H9 (cell line): ENCODE measurements at regions not wholly inside any gene's neighbourhood (a gene's known extent, or its start where the extent isn't known, plus 50 kb on each side); places are given as distances from the start of the nearest gene placed in this dataset.

Source experiments
- DNase-seq: peaks from one replicate; pipeline ENCODE4 v3.0.0-alpha.2; 2017
- H2AFZ ChIP-seq: one replicate; pipeline ENCODE4 v1.6.1; 2013; ENCODE audit warnings: mild to moderate bottlenecking, low read length, control low read depth, moderate library complexity
- H2AK5ac ChIP-seq: 2 replicates; pipeline ENCODE4 v1.6.1; 2013; ENCODE audit warnings: low read length, control low read depth, mixed read lengths; ENCODE audit not compliant: insufficient read length
- H2BK120ac ChIP-seq: one replicate; pipeline ENCODE4 v1.6.1; 2013; ENCODE audit warnings: low read depth, mild to moderate bottlenecking, low read length, control low read depth, inconsistent platforms; ENCODE audit not compliant: poor library complexity, severe bottlenecking
- H2BK12ac ChIP-seq: 2 replicates; pipeline ENCODE4 v1.6.1; 2013; ENCODE audit warnings: low read length, control low read depth, mixed read lengths, low read depth; ENCODE audit not compliant: insufficient read length
- H2BK15ac ChIP-seq: 2 replicates; pipeline ENCODE4 v1.6.1; 2013; ENCODE audit warnings: low read depth, low read length, control low read depth
- H2BK20ac ChIP-seq: one replicate; pipeline ENCODE4 v1.6.1; 2013; ENCODE audit warnings: low read depth, mild to moderate bottlenecking, low read length, control low read depth, inconsistent platforms; ENCODE audit not compliant: poor library complexity, severe bottlenecking
- H2BK5ac ChIP-seq: 2 replicates; pipeline ENCODE4 v1.6.1; 2013; ENCODE audit warnings: low read length, control low read depth, mixed read lengths; ENCODE audit not compliant: insufficient read length
- H3K14ac ChIP-seq: 2 replicates; pipeline ENCODE4 v1.6.1; 2013; ENCODE audit warnings: low read length, control low read depth; ENCODE audit not compliant: insufficient read depth
- H3K18ac ChIP-seq: 2 replicates; pipeline ENCODE4 v1.6.1; 2013; ENCODE audit warnings: low read depth, mild to moderate bottlenecking, mixed read lengths, low read length, control low read depth; ENCODE audit not compliant: insufficient read length
- H3K23ac ChIP-seq: 2 replicates; pipeline ENCODE4 v1.6.1; 2013; ENCODE audit warnings: low read length, control low read depth, mixed read lengths, low read depth; ENCODE audit not compliant: insufficient read length
- H3K23me2 ChIP-seq: 2 replicates; pipeline ENCODE4 v1.6.1; 2013; ENCODE audit warnings: low read depth, mild to moderate bottlenecking, mixed read lengths, low read length, control low read depth; ENCODE audit not compliant: insufficient read length, poor library complexity, severe bottlenecking
- H3K27ac ChIP-seq: 2 replicates; pipeline ENCODE4 v1.5.1; 2013; ENCODE audit warnings: low read length, control low read depth, mixed read lengths, low read depth; ENCODE audit not compliant: insufficient read length
- H3K27me3 ChIP-seq: 2 replicates; pipeline ENCODE4 v1.6.1; 2013; ENCODE audit warnings: low read length, control low read depth, inconsistent platforms; ENCODE audit not compliant: insufficient read depth
- H3K4ac ChIP-seq: 2 replicates; pipeline ENCODE4 v1.6.1; 2013; ENCODE audit warnings: low read depth, mild to moderate bottlenecking, control low read depth, inconsistent platforms, low read length, moderate library complexity
- H3K4me1 ChIP-seq: 2 replicates; pipeline ENCODE4 v1.6.1; 2013; ENCODE audit warnings: low read length, control low read depth, inconsistent platforms; ENCODE audit not compliant: insufficient read depth
- H3K4me2 ChIP-seq: 2 replicates; pipeline ENCODE4 v1.6.1; 2013; ENCODE audit warnings: low read length, control low read depth, mixed read lengths; ENCODE audit not compliant: insufficient read length, insufficient read depth
- H3K56ac ChIP-seq: 2 replicates; pipeline ENCODE4 v1.6.1; 2013; ENCODE audit warnings: low read depth, mild to moderate bottlenecking, mixed read lengths, low read length, control low read depth; ENCODE audit not compliant: insufficient read length
- H3K79me1 ChIP-seq: 2 replicates; pipeline ENCODE4 v1.6.1; 2013; ENCODE audit warnings: low read depth, mild to moderate bottlenecking, moderate library complexity, low read length, control low read depth, inconsistent platforms; ENCODE audit not compliant: insufficient read depth, poor library complexity, severe bottlenecking
- H3K79me2 ChIP-seq: 2 replicates; pipeline ENCODE4 v1.6.1; 2013; ENCODE audit warnings: low read length, control low read depth, inconsistent platforms; ENCODE audit not compliant: insufficient read depth
- H3K9ac ChIP-seq: 2 replicates; pipeline ENCODE4 v1.6.1; 2013; ENCODE audit warnings: low read length, control low read depth, mixed read lengths; ENCODE audit not compliant: insufficient read length; ENCODE audit errors: extremely low read depth
- H3K9me3 ChIP-seq: one replicate; pipeline ENCODE4 v1.6.1; 2013; ENCODE audit warnings: low read depth, low read length, inconsistent platforms; ENCODE audit not compliant: control insufficient read depth
- H3T11ph ChIP-seq: one replicate; pipeline ENCODE4 v1.6.1; 2013; ENCODE audit warnings: mild to moderate bottlenecking, low read length, control low read depth, inconsistent platforms
- H4K20me1 ChIP-seq: one replicate; pipeline ENCODE4 v1.6.1; 2013; ENCODE audit not compliant: control insufficient read depth, insufficient read length, insufficient read depth
- H4K5ac ChIP-seq: 2 replicates; pipeline ENCODE4 v1.6.1; 2013; ENCODE audit warnings: low read depth, mild to moderate bottlenecking, mixed read lengths, low read length, control low read depth; ENCODE audit not compliant: insufficient read length
- H4K8ac ChIP-seq: replicated peaks from 2 replicates; pipeline ENCODE4 v1.6.1; 2013; ENCODE audit warnings: low read length, control low read depth, mixed read lengths, low read depth; ENCODE audit not compliant: insufficient read length
- H4K91ac ChIP-seq: 2 replicates; pipeline ENCODE4 v1.6.1; 2013; ENCODE audit warnings: low read depth, mild to moderate bottlenecking, moderate library complexity, mixed read lengths, low read length, control low read depth; ENCODE audit not compliant: insufficient read length
- H3K27ac Mint-ChIP-seq, 3 experiments: 2 replicates in 2 of 3; 3 replicates in 1 of 3; pipeline ENCODE4 v1.8.0; 2020 to 2021; ENCODE audit warnings: mixed read lengths in 3 of 3, mild to moderate bottlenecking in 1 of 3, moderate library complexity in 1 of 3
- H3K27me3 Mint-ChIP-seq: 2 replicates; pipeline ENCODE4 v1.8.0; 2021; ENCODE audit warnings: low read depth, mild to moderate bottlenecking, moderate library complexity, mixed read lengths
- H3K36me3 Mint-ChIP-seq, 3 experiments: 2 replicates in 2 of 3; 3 replicates in 1 of 3; pipeline ENCODE4 v1.8.0; 2020 to 2021; ENCODE audit warnings: low read depth in 3 of 3, mixed read lengths in 3 of 3; ENCODE audit not compliant: insufficient read depth in 1 of 3
- H3K4me1 Mint-ChIP-seq, 2 experiments: 2 replicates each; pipeline ENCODE4 v1.8.0; 2020; ENCODE audit warnings: mixed read lengths in 2 of 2
- H3K4me3 Mint-ChIP-seq, 2 experiments: 2 replicates in 1 of 2; 3 replicates in 1 of 2; pipeline ENCODE4 v1.8.0; 2020 to 2021; ENCODE audit warnings: mild to moderate bottlenecking in 2 of 2, mixed read lengths in 2 of 2, moderate library complexity in 1 of 2
- H3K9me3 Mint-ChIP-seq, 2 experiments: 2 replicates in 1 of 2; 3 replicates in 1 of 2; pipeline ENCODE4 v1.8.0; 2020; ENCODE audit warnings: mild to moderate bottlenecking in 2 of 2, mixed read lengths in 2 of 2, moderate library complexity in 1 of 2
- CTCF ChIP-seq: fragments of 200-600 bp; sonication (generic); conservative IDR thresholded peaks from 3 replicates; pipeline ENCODE4 v1.8.0; 2021; ENCODE audit warnings: antibody characterized with exemption, mild to moderate bottlenecking
- WGBS: extraction: QIAGEN DNeasy Blood & Tissue Kit; methylation state at CpG from one replicate; pipeline ENCODE4 v1.1.7; 2013; ENCODE audit warnings: missing lambda C conversion rate, low lambda C conversion rate, mixed read lengths; ENCODE audit not compliant: insufficient read length; ENCODE audit errors: extremely low coverage; 5-methylcytosine and 5-hydroxymethylcytosine counted together

- Histone ChIP-seq H2BK20ac (no peak overlapping the region), H3K27me3 (no peaks in the 10 kb centered on the region), H2BK120ac (no peak overlapping the region), H3K18ac (no peak overlapping the region), H3K79me2 (no peaks in the 10 kb centered on the region), H3K23ac (no peak overlapping the region), H3K9me3 (no peaks in the 10 kb centered on the region), H3K27ac (no peak overlapping the region), H3T11ph (no peak overlapping the region), H3K9ac (no peak overlapping the region), H2BK12ac (no peak overlapping the region), H3K23me2 (no peaks in the 10 kb centered on the region), H4K20me1 (no peaks in the 10 kb centered on the region), H3K79me1 (no peaks in the 10 kb centered on the region), H4K91ac (no peak overlapping the region), H4K8ac (no peak overlapping the region), H2AFZ (no peak overlapping the region), H2BK15ac (no peak overlapping the region), H2BK5ac (no peak overlapping the region), H3K4ac (no peak overlapping the region), H2AK5ac (no peak overlapping the region), H3K4me2 (no peak overlapping the region), H4K5ac (no peak overlapping the region), H3K56ac (no peak overlapping the region), H3K4me1 (no peaks in the 10 kb centered on the region), H3K14ac (no peak overlapping the region)
- Mint-ChIP-seq H3K36me3 (no peaks in the 10 kb centered on the region), H3K9me3 (no peaks in the 10 kb centered on the region; a peak in 1 of 5 replicates), H3K27ac (no peak overlapping the region), H3K27me3 (no peaks in the 10 kb centered on the region), H3K4me3 (no peak overlapping the region), H3K4me1 (no peaks in the 10 kb centered on the region)
- peak; percentile 53 for DNase-seq
- no CpG with 5 or more reads among the region's 3 CpGs for WGBS
- peak; percentile 48; the same call in 2 of the 3 replicates for TF ChIP-seq CTCF
Measured at GRCh38 chr21:28235169-28235895, 757.3 kb downstream of the LTN1 start.
